Erythroblast (primary cell): ENCODE measurements at regions not wholly inside any gene's neighbourhood (a gene's known extent, or its start where the extent isn't known, plus 50 kb on each side); places are given as distances from the start of the nearest gene placed in this dataset.

Experiments used
- DNase-seq, 2 experiments: peaks; one replicate each; lab custom pipeline; 2025; lab: John Stamatoyannopoulos, UW
- GATA1 ChIP-seq: IDR thresholded peaks from 2 replicates; pipeline ENCODE4 v1.6.1; 2011; ENCODE audit warnings: low read depth, mild to moderate bottlenecking, control low read depth, low read length, moderate library complexity
- POLR2A ChIP-seq: IDR thresholded peaks from 2 replicates; pipeline ENCODE4 v1.6.1; 2011; ENCODE audit warnings: mild to moderate bottlenecking, low read length

GRCh38 chr4:1576961-1577821 is 106.9 kb downstream of the FAM53A start:
- no peak for TF ChIP-seq GATA1
- no peak for TF ChIP-seq POLR2A
- no peak for DNase-seq

DNA sequence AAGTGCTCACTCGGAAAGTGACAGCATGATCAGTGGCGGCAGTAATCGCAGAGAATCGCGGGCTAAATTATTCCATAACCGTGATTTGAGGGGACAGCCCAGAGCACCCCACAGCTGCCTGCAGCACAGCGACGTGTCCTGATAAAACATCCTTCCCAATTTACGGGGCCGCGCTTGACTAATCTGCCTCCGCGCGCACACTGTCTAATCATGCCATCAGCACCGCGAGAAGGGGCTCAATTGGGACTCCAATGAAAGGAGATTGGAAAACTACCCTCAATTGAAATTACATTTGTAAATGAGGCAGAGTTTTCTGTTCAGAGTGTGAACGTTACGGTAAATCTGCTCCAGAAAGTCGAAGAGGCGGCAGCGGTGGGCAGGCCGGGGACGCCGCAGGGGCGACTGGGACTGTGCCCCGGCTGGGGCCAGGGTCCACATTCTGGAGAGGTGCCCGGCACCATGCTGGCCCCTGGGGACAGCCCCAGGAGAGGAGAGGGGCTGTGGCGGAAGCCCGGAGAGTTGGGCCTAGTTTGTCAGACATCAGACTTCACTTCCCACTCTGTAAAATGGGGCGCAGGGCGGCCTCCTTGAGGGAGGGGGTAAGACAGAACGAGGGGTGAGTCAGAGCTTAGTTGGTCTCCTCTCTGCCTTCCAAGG is 107.7 kb downstream of the FAM53A start:
- DNase-seq: no peak
- no peak for TF ChIP-seq POLR2A
- no peak for TF ChIP-seq GATA1

GRCh38 chr4:1575418-1576303 is 108.5 kb downstream of the FAM53A start:
- no peak for DNase-seq

GRCh38 chr4:1574601-1575417 is 109.3 kb downstream of the FAM53A start:
- DNase-seq: no peak
- TF ChIP-seq POLR2A: no peak
- no peak for TF ChIP-seq GATA1

More at GRCh38 chr4:1575418-1576303, 108.5 kb downstream of the FAM53A start:
- TF ChIP-seq GATA1: no peak
- TF ChIP-seq POLR2A: no peak

DNA sequence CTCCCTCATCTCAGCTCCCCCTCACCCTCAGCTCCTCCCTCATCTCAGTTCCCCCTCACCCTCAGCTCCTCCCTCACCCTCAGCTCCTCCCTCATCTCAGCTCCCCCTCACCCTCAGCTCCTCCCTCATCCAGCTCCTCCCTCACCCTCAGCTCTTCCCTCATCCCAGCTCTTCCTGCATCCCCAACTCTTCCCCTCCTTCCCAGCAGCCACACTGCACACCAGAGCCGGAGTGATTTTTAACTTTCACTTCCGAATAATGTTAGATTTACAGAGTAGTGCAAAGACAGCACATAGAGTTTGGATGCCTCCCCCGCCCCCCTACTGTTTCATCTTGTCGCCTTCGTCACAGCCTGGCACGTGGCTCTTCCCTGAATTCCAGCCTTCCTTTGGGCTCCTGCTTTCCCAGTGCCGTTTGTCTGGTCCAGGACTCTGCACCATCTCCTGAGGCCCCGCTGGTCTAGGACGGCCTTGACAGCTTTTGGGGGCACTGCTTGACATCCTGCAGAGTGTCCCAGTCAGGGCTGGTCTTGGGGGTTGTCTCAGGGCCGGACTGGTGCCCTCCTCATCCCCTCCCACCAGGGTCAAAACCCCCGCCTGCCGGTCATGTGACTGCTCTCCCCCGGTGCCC is 110.2 kb downstream of the FAM53A start:
- no peak for TF ChIP-seq POLR2A
- no peak for DNase-seq

DNA sequence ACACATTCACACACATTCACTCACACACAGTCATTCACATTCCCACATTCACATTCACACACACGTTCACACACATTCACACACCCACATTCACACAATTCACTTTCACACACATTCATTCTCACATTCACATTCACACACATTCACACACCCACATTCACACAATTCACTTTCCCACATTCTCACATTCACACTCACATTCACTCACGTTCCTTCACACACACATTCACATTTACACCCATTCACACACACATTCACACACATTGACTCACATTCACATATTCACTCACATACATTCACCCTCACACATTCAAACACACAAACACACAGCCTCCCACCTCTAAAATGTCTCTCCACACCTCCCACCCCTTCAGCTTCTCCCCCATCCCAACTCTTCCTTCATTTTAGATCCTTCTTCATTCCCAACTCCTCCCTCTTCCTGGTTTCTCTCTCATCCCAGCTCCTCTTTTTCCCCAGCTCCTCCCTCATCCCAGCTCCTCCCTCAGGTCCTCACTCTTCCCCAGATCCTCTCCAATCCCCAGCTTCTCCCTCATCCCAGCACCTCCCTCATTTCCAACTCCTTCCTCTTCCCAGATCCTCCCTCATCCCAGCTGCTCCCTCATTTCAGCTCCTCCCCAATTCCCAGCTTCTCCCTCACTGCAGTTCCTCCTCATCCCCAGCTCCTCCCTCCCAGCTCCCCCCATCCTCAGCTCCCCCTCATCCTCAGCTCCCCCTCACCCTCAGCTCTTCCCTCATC is 111.0 kb downstream of the FAM53A start:
- DNase-seq: no peak
- TF ChIP-seq GATA1 (no peak), POLR2A (no peak)

GRCh38 chr4:1572521-1572920 is 111.6 kb downstream of the FAM53A start:
- no peak for DNase-seq
- TF ChIP-seq POLR2A (no peak), GATA1 (no peak)

DNA sequence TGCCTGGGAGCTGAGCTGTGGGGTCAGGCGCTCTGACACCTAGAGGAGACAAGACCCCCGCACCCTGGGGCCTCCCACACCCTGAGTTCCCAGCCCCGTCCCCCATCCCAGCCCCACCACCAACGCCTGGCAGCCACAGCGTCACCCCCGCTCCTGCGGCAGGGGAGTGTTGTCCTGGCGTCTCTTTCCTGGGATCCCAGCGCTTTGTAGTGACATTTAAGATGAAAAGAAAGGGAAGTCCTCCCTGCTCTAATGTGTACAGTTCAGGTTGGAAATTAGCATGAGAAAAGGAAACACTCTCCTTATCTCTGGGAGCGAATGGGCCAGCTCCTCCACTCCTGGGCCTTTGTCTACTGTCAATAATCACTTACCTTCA is 112.1 kb downstream of the FAM53A start:
- TF ChIP-seq POLR2A (no peak), GATA1 (no peak)
- DNase-seq: no peak

- no peak for TF ChIP-seq GATA1
- TF ChIP-seq POLR2A: no peak
- no peak for DNase-seq
Measured at GRCh38 chr4:1571165-1572009, 112.7 kb downstream of the FAM53A start.

GRCh38 chr4:1570291-1571164 is 113.6 kb downstream of the FAM53A start:
- no peak for DNase-seq
- TF ChIP-seq POLR2A (no peak), GATA1 (no peak)
